K562 (cell line): ENCODE measurements at regions not wholly inside any gene's neighbourhood (a gene's known extent, or its start where the extent isn't known, plus 50 kb on each side); places are given as distances from the start of the nearest gene placed in this dataset.

Experiments
- ATF1 ChIP-seq, 2 experiments: fragments of 450-650 bp in 1 of 2; IDR thresholded peaks; 2 replicates each; pipeline ENCODE4 v1.6.1; 2016; ENCODE audit warnings: missing compliant biosample characterization in 1 of 2, missing genetic modification characterization in 1 of 2
- CBFB ChIP-seq: sonication (generic); formaldehyde crosslinking; IDR thresholded peaks from 2 replicates; pipeline ENCODE4 v1.4.0; 2020; ENCODE audit warnings: mild to moderate bottlenecking, missing genetic modification reagents
- ZFP36 ChIP-seq: fragments of 150-350 bp; IDR thresholded peaks from 2 replicates; pipeline ENCODE4 v1.6.1; 2018; ENCODE audit warnings: low read length, low read depth; ENCODE audit not compliant: partially characterized antibody
- TF ChIP-seq, protein P1 (sequence below): sonication (generic); formaldehyde crosslinking; IDR thresholded peaks from 2 replicates; pipeline ENCODE4 v1.4.0; 2020; ENCODE audit warnings: mild to moderate bottlenecking, missing genetic modification reagents
- TF ChIP-seq, protein P2 (sequence below): fragments of 250-450 bp; sonication (Bioruptor Pico); IDR thresholded peaks from 2 replicates; pipeline ENCODE4 v1.5.1; 2021; ENCODE audit warnings: mild to moderate bottlenecking

DNA sequence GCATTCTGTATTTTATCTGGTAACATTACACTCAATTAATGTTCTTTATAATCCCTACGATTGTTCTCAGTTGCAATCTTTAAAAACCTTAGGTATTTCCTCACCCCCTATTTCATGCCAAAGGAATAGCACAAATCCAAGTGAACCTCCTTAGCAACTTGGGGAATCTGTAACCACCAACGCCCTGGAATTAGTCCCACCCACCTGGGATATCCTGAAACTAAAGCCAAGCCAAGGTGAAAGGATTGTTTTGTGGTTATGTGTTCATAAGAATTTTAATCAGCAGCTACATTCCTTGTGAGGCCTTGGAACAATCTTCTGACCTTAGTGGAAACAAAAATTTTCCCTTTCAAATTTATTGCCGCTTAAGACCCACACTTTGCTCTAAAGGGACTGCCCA is 908.7 kb downstream of the TTLL7 start:
- TF ChIP-seq, protein P1, sequence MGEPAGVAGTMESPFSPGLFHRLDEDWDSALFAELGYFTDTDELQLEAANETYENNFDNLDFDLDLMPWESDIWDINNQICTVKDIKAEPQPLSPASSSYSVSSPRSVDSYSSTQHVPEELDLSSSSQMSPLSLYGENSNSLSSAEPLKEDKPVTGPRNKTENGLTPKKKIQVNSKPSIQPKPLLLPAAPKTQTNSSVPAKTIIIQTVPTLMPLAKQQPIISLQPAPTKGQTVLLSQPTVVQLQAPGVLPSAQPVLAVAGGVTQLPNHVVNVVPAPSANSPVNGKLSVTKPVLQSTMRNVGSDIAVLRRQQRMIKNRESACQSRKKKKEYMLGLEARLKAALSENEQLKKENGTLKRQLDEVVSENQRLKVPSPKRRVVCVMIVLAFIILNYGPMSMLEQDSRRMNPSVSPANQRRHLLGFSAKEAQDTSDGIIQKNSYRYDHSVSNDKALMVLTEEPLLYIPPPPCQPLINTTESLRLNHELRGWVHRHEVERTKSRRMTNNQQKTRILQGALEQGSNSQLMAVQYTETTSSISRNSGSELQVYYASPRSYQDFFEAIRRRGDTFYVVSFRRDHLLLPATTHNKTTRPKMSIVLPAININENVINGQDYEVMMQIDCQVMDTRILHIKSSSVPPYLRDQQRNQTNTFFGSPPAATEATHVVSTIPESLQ (CRISPR knock-in tag), result no peak
- TF ChIP-seq, protein P2, sequence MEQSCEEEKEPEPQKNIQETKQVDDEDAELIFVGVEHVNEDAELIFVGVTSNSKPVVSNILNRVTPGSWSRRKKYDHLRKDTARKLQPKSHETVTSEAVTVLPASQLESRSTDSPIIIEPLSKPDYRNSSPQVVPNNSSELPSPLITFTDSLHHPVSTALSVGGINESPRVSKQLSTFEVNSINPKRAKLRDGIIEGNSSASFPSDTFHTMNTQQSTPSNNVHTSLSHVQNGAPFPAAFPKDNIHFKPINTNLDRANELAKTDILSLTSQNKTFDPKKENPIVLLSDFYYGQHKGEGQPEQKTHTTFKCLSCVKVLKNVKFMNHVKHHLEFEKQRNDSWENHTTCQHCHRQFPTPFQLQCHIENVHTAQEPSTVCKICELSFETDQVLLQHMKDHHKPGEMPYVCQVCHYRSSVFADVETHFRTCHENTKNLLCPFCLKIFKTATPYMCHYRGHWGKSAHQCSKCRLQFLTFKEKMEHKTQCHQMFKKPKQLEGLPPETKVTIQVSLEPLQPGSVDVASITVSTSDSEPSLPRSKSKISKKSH (CRISPR knock-in tag), result no peak
- no peak for TF ChIP-seq CBFB (CRISPR knock-in tag)
- TF ChIP-seq ZFP36, result no peak
- no peak for TF ChIP-seq ATF1 (CRISPR knock-in tag; IDR thresholded peaks at IDR 0.05)
- no peak for TF ChIP-seq ATF1 (tag; IDR thresholded peaks at IDR 0.05)
